Vagina (tissue), 2 donors: ENCODE measurements at regions not wholly inside any gene's neighbourhood (a gene's known extent, or its start where the extent isn't known, plus 50 kb on each side); places are given as distances from the start of the nearest gene placed in this dataset.

ENCODE experiments used
- DNase-seq, 2 donors: peaks; one replicate each; pipeline ENCODE4 v3.0.0-alpha.2; 2017; ENCODE audit errors: extremely low spot score in 2 of 2
- H3K27ac ChIP-seq: fragments of 200-600 bp; sonication (generic); one replicate; pipeline ENCODE4 v1.5.1; 2019
- H3K27me3 ChIP-seq: fragments of 200-600 bp; sonication (generic); one replicate; pipeline ENCODE4 v1.5.1; 2019
- H3K36me3 ChIP-seq, 2 donors: fragments of 200-600 bp; sonication (generic); one replicate each; pipeline ENCODE4 v1.5.1; 2017 to 2019
- H3K4me1 ChIP-seq: fragments of 200-600 bp; sonication (generic); one replicate; pipeline ENCODE4 v1.5.1; 2019
- H3K4me3 ChIP-seq, 2 donors: fragments of 200-600 bp; sonication (generic); 1 replicate in 1 of 2; 2 replicates in 1 of 2; pipeline ENCODE4 v1.5.1; 2016 to 2019
- H3K9me3 ChIP-seq: fragments of 200-600 bp; sonication (generic); one replicate; pipeline ENCODE4 v1.5.1; 2019
- CTCF ChIP-seq, 3 experiments: fragments of 450-650 bp in 2 of 3; fragments of 200-600 bp in 1 of 3; sonication (generic) in 1 of 3; IDR thresholded peaks; one replicate each; pipeline ENCODE4 v1.5.1; 2017 to 2019; ENCODE audit warnings: antibody characterized with exemption in 3 of 3, mild to moderate bottlenecking in 2 of 3, moderate library complexity in 2 of 3
- POLR2A ChIP-seq, 2 donors: fragments of 450-650 bp; IDR thresholded peaks; one replicate each; pipeline ENCODE4 v1.6.1; 2017; ENCODE audit warnings: antibody characterized with exemption in 2 of 2, mild to moderate bottlenecking in 2 of 2, moderate library complexity in 2 of 2
- POLR2AphosphoS5 ChIP-seq, 2 donors: sonication (generic); formaldehyde crosslinking; IDR thresholded peaks; one replicate each; pipeline ENCODE4 v1.9.0; 2017; ENCODE audit warnings: antibody characterized with exemption in 2 of 2, mild to moderate bottlenecking in 2 of 2, low read depth in 1 of 2; ENCODE audit not compliant: insufficient read depth in 1 of 2
- intact Hi-C: fragments of 100-400 bp; cut with DNase I; formaldehyde crosslinking; loops from one replicate; pipeline ENCODE4 v1.15.1; 2023

GRCh38 chr2:67037655-67038054, 359.5 kb upstream of the ETAA1 start:
- no peak overlapping the region for H3K27ac ChIP-seq
- intact Hi-C loops: no loop called here
- H3K4me3 ChIP-seq: no peak overlapping the region

GRCh38 chr2:67038195-67038594, 358.9 kb upstream of the ETAA1 start:
- intact Hi-C loops: no loop called here
- no peak overlapping the region for H3K27ac ChIP-seq
- no peak overlapping the region for H3K4me3 ChIP-seq
- no peak for TF ChIP-seq CTCF (IDR thresholded peaks at IDR 0.05)
- no peak for TF ChIP-seq POLR2AphosphoS5 (IDR thresholded peaks at IDR 0.05; ENCODE audit: insufficient read depth in 1 of 2, low read depth in 1 of 2)
- TF ChIP-seq POLR2A (IDR thresholded peaks at IDR 0.05): no peak
- no peaks in the 10 kb centered on the region for H3K36me3 ChIP-seq
- no peaks in the 10 kb centered on the region for H3K27me3 ChIP-seq
- no peak for DNase-seq
- no peaks in the 10 kb centered on the region for H3K4me1 ChIP-seq
- H3K9me3 ChIP-seq: no peaks in the 10 kb centered on the region

More at GRCh38 chr2:67037655-67038054, 359.5 kb upstream of the ETAA1 start:
- Histone ChIP-seq H3K36me3 (no peaks in the 10 kb centered on the region), H3K4me1 (no peaks in the 10 kb centered on the region), H3K9me3 (no peaks in the 10 kb centered on the region), H3K27me3 (no peaks in the 10 kb centered on the region)
- TF ChIP-seq POLR2AphosphoS5 (IDR thresholded peaks at IDR 0.05; ENCODE audit: insufficient read depth in 1 of 2, low read depth in 1 of 2): no peak
- TF ChIP-seq POLR2A (IDR thresholded peaks at IDR 0.05): no peak
- TF ChIP-seq CTCF (IDR thresholded peaks at IDR 0.05): no peak
- DNase-seq: no peak

DNA sequence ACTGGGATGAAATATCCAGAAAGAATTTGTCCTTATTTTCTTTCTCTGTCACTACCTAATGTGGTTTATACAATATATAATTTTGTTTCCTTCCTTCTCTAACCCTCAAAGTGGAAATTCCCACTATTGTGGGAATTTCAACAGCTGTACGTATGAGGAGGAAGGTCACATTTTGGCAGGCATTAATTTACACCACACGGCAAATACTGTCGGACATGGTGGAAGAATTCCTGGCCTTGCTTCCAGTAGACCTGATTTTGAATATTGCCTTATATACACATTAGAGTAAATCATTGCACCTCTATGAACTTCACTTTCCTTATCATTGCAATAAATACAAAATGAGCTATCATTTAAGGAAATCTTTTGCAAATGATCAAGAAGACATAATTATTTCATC, 358.1 kb upstream of the ETAA1 start:
- Histone ChIP-seq H3K27me3 (no peaks in the 10 kb centered on the region), H3K4me3 (no peak overlapping the region), H3K27ac (no peak overlapping the region), H3K9me3 (no peaks in the 10 kb centered on the region), H3K36me3 (no peaks in the 10 kb centered on the region), H3K4me1 (no peaks in the 10 kb centered on the region)
- TF ChIP-seq CTCF (IDR thresholded peaks at IDR 0.05) (no peak), POLR2AphosphoS5 (IDR thresholded peaks at IDR 0.05; ENCODE audit: insufficient read depth in 1 of 2, low read depth in 1 of 2) (no peak), POLR2A (IDR thresholded peaks at IDR 0.05) (no peak)
- intact Hi-C loops: no loop called here
- DNase-seq: no peak

- H3K27ac ChIP-seq: no peak overlapping the region
- H3K36me3 ChIP-seq: no peaks in the 10 kb centered on the region
- no peak for TF ChIP-seq CTCF (IDR thresholded peaks at IDR 0.05)
- H3K4me1 ChIP-seq: no peaks in the 10 kb centered on the region
- H3K9me3 ChIP-seq: no peaks in the 10 kb centered on the region
- no peak overlapping the region for H3K4me3 ChIP-seq
- intact Hi-C loops: no loop called here
- DNase-seq: no peak
- no peaks in the 10 kb centered on the region for H3K27me3 ChIP-seq
These were observed 357.5 kb upstream of the ETAA1 start for GRCh38 chr2:67039517-67040103.

GRCh38 chr2:67041051-67041450, 356.1 kb upstream of the ETAA1 start:
- intact Hi-C loops: no loop called here
- Histone ChIP-seq H3K36me3 (no peaks in the 10 kb centered on the region), H3K9me3 (no peaks in the 10 kb centered on the region), H3K4me3 (no peak overlapping the region), H3K27me3 (no peaks in the 10 kb centered on the region), H3K27ac (no peak overlapping the region), H3K4me1 (no peaks in the 10 kb centered on the region)
- no peak for DNase-seq
- no peak for TF ChIP-seq POLR2A (IDR thresholded peaks at IDR 0.05)
- TF ChIP-seq POLR2AphosphoS5 (IDR thresholded peaks at IDR 0.05; ENCODE audit: insufficient read depth in 1 of 2, low read depth in 1 of 2): no peak
- no peak for TF ChIP-seq CTCF (IDR thresholded peaks at IDR 0.05)
